HepG2 (cell line): ENCODE measurements at regions not wholly inside any gene's neighbourhood (a gene's known extent, or its start where the extent isn't known, plus 50 kb on each side); places are given as distances from the start of the nearest gene placed in this dataset.
"Not testable (repeated sequence)": the region's sequence is repeated elsewhere in the genome, so short reads cannot be mapped to it uniquely, and the experiment has no call there.

Source experiments
- ATAC-seq: fragments of 200-7000 bp; cut with Tn5 transposase; 3 replicates; pipeline ENCODE4 v1.9.1; 2020; ENCODE audit warnings: mild to moderate bottlenecking, moderate library complexity
- BruUV-seq: library from RNA; stranded (reverse); fragments of 400-500 nt; replicated peaks from 2 replicates; lab custom pipeline; 2021; lab: Mats Ljungman, UMichigan
- CTCF ChIA-PET: fragments of 300-600 bp; formaldehyde crosslinking; extraction: SDS; loops from one replicate; lab custom pipeline; 2021; ENCODE audit warnings: low total read pairs, inconsistent platforms, low intra/inter-chr PET ratio; lab: Yijun Ruan, JAX
- POLR2A ChIA-PET: fragments of 350-600 bp; sonication (Branson Sonifier 250); formaldehyde crosslinking; loops from one replicate; lab custom pipeline; 2020; ENCODE audit warnings: antibody characterized with exemption, inconsistent platforms; lab: Yijun Ruan, JAX
- DNase-seq: peaks from one replicate; pipeline ENCODE4 v3.0.0-alpha.2; 2015; ENCODE audit warnings: low spot score
- FAIRE-seq: peaks from 3 replicates; lab custom pipeline; 2011; peaks lifted over from hg19 to GRCh38; lab: Jason Lieb, UNC
- H2AFZ ChIP-seq: one replicate; pipeline ENCODE4 v1.6.1; 2011; ENCODE audit warnings: low read length, inconsistent platforms
- H3K27ac ChIP-seq: fragments of 300-600 bp; 3 replicates; pipeline ENCODE4 v1.8.0; 2011; ENCODE audit warnings: mixed run types, mild to moderate bottlenecking, mixed read lengths, low read length, inconsistent platforms; ENCODE audit not compliant: insufficient read depth; ENCODE audit errors: extremely low read length
- H3K27me3 ChIP-seq, 2 experiments: fragments of 200-600 bp in 1 of 2; 2 replicates in 1 of 2; 3 replicates in 1 of 2; pipeline versions ENCODE4 v1.6.0 to v1.8.0; 2011; ENCODE audit warnings: low read length in 2 of 2, mild to moderate bottlenecking in 2 of 2, moderate library complexity in 2 of 2, inconsistent platforms in 1 of 2; ENCODE audit not compliant: insufficient read depth in 2 of 2, control insufficient read depth in 1 of 2
- H3K36me3 ChIP-seq, 2 experiments: fragments of 200-600 bp in 1 of 2; replicated peaks in 1 of 2; 2 replicates in 1 of 2; 3 replicates in 1 of 2; pipeline versions ENCODE4 v1.5.1 to v1.8.0; 2011; ENCODE audit warnings: low read length in 2 of 2, inconsistent platforms in 1 of 2; ENCODE audit not compliant: insufficient read depth in 2 of 2, control insufficient read depth in 1 of 2
- H3K4me1 ChIP-seq: 2 replicates; pipeline ENCODE4 v1.5.1; 2012; ENCODE audit warnings: low read length, inconsistent platforms; ENCODE audit not compliant: insufficient read depth
- H3K4me2 ChIP-seq: 2 replicates; pipeline ENCODE4 v1.6.0; 2011; ENCODE audit warnings: low read depth, low read length, inconsistent platforms
- H3K4me3 ChIP-seq, 3 experiments: fragments of 200-600 bp in 1 of 3; sonication (generic), shearing (Covaris generic) in 1 of 3; replicated peaks in 1 of 3; 2 replicates each; pipeline ENCODE4 v1.5.1; 2011 to 2016; ENCODE audit warnings: low read length in 3 of 3, inconsistent platforms in 2 of 3, low read depth in 2 of 3, mild to moderate bottlenecking in 2 of 3, control low read depth in 1 of 3, mixed read lengths in 1 of 3; ENCODE audit not compliant: insufficient read depth in 1 of 3
- H3K79me2 ChIP-seq: one replicate; pipeline ENCODE4 v1.6.1; 2011; ENCODE audit warnings: low read length, inconsistent platforms; ENCODE audit not compliant: insufficient read depth
- H3K9ac ChIP-seq: 2 replicates; pipeline ENCODE4 v1.6.0; 2011; ENCODE audit warnings: mild to moderate bottlenecking, low read depth, low read length, inconsistent platforms; ENCODE audit not compliant: insufficient read depth
- H3K9me3 ChIP-seq: 2 replicates; pipeline ENCODE4 v1.5.1; 2012; ENCODE audit warnings: mild to moderate bottlenecking, low read length
- H4K20me1 ChIP-seq: 2 replicates; pipeline ENCODE4 v1.6.0; 2011; ENCODE audit warnings: inconsistent platforms, mild to moderate bottlenecking, low read length, moderate library complexity; ENCODE audit not compliant: insufficient read depth
- HNRNPK ChIP-seq: fragments of 200-400 bp; formaldehyde crosslinking; IDR thresholded peaks from 2 replicates; pipeline ENCODE4 v1.6.1; 2018; ENCODE audit warnings: low read length, low read depth, moderate library complexity, mild to moderate bottlenecking; ENCODE audit not compliant: poor library complexity, severe bottlenecking
- KLF11 ChIP-seq: IDR thresholded peaks from 2 replicates; pipeline ENCODE4 v1.6.1; 2016; ENCODE audit warnings: missing compliant biosample characterization
- MXD4 ChIP-seq: IDR thresholded peaks from 2 replicates; pipeline ENCODE4 v1.6.1; 2016; ENCODE audit warnings: mild to moderate bottlenecking, missing biosample characterization, missing genetic modification reagents
- PCBP1 ChIP-seq: fragments of 200-400 bp; formaldehyde crosslinking; IDR thresholded peaks from 2 replicates; pipeline ENCODE4 v1.6.1; 2017; ENCODE audit warnings: mild to moderate bottlenecking, low read depth, low read length, borderline replicate concordance
- TOE1 ChIP-seq: sonication (generic); formaldehyde crosslinking; IDR thresholded peaks from 2 replicates; pipeline ENCODE4 v1.4.0; 2020; ENCODE audit warnings: mild to moderate bottlenecking, missing genetic modification reagents
- ZNF510 ChIP-seq: sonication (generic); formaldehyde crosslinking; IDR thresholded peaks from 2 replicates; pipeline ENCODE4 v1.4.0; 2020; ENCODE audit warnings: low read depth, mild to moderate bottlenecking, missing genetic modification reagents
- ZNF530 ChIP-seq: sonication (generic); formaldehyde crosslinking; IDR thresholded peaks from 2 replicates; pipeline ENCODE4 v1.5.0; 2020; ENCODE audit warnings: low read depth, mild to moderate bottlenecking, missing genetic modification reagents
- WGBS: methylation state at CpG from one replicate; pipeline ENCODE4 v1.1.6; 2017; ENCODE audit warnings: low lambda C conversion rate; 5-methylcytosine and 5-hydroxymethylcytosine counted together
- in situ Hi-C: cut with HindIII; loops from 2 replicates; pipeline ENCODE4 v1.10.0; 2017; ENCODE audit warnings: low pct_unique_long_range_greater_than_20kb; ENCODE audit not compliant: extremely low pct_ligation_motif_present
- intact Hi-C: fragments of 100-400 bp; cut with micrococcal nuclease; formaldehyde crosslinking; loops from one replicate; pipeline ENCODE4 v1.10.0; 2022; ENCODE audit not compliant: unreplicated experiment

DNA sequence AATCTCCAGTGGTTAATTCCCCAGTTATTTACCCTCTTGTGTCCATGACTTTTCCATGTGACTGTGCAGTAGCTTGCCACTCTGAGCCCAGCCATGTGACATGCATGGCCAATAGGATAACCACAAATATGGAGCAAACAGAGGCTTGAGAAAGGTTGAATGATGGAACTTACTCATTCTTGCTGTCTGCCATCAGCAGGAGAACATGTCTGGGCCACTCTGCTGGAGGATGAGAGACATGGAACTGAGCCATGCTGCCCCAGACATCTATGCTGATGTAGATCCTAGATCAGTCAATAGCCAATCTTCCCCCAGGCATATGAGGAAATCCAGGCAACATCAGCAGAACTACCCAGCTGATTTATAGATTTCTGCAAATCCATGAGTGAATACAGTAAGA lies 992.3 kb upstream of the FANCL start (continued):
- TF ChIP-seq KLF11 (CRISPR knock-in tag) (no peak), TOE1 (no peak), ZNF510 (CRISPR knock-in tag) (no peak), MXD4 (no peak)

DNA sequence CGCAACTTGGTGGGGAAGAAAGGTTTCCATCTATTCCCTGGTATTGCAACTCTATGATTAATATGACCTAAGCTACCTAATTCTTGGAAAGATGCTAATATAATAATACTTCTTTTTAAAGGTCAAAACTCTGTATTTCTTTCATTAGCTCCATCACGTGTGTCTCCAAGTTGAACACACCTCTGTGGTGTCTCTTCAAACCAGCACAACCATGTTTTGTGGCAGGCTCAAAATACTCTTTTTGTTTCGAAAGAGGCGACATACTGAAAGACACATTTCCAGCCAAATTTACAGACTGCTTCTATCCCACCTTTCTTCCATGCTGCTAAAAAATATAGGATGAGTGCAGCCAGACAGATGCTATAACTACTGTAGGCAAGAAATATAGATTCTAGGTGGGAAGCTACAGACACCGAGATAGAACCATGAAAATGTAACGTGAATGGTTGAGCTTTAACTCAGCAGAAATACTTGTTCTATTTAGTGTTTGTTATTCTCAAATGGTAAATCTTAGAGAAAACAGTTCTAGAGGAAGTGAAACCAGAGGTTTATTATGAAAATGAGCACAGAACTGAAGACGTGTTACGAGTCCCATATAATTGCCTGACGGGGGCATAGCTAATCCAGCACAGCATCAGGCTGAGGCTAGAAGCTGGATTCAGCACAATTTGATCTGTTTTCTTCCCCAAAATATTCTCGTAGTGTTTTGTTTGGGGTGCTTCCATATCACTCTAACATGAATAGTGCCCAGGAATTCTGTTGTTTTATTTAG lies 991.5 kb upstream of the FANCL start:
- FAIRE-seq = no peak
- BruUV-seq = no TSS peak
- in situ Hi-C loops = no loop called here

DNA sequence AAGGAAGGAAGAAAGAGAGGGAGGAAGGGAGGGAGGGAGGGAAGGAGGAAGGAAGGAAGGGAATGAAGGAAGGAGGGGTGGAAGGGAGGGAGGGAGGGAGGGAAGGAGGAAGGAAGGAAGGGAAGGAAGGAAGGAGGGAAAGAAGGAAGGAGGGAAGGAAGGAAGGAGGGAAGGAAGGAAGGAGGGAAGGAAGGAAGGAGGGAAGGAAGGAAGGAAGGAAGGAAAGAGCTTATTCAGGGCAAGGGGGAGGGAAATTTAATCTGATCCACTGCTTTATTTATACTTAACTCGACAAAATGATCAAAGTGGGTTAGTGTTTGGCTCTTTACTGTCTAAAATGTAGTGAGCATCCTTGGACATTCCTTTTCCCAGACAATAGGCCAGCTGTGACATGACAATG lies 985.2 kb upstream of the FANCL start:
- BruUV-seq, DNase-seq, H4K20me1 ChIP-seq, H3K27me3 ChIP-seq, H3K9ac ChIP-seq, H3K79me2 ChIP-seq, H3K4me2 ChIP-seq, in situ Hi-C loops, POLR2A ChIA-PET, H2AFZ ChIP-seq, H3K27ac ChIP-seq, H3K4me3 ChIP-seq, ATAC-seq, intact Hi-C loops, FAIRE-seq, CTCF ChIA-PET, H3K36me3 ChIP-seq, H3K4me1 ChIP-seq, H3K9me3 ChIP-seq: not testable (repeated sequence)
- TF ChIP-seq PCBP1 (0 out of 2 replicates have a peak, but pooled peaks have one; percentile 79), HNRNPK (peak; percentile 88)
- 3% methylated on average over 1 of the region's 1 CpG for WGBS

More for the DNA sequence above, 991.5 kb upstream of the FANCL start:
- ChIA-PET CTCF (no interaction called here), POLR2A (no interaction called here)
- Histone ChIP-seq H3K4me1 (no peaks in the 10 kb centered on the region), H3K9ac (no peak overlapping the region), H3K79me2 (no peaks in the 10 kb centered on the region), H3K36me3 (no peaks in the 10 kb centered on the region), H3K4me3 (no peak overlapping the region)
- DNase-seq (no peak), ATAC-seq (no peak)
- 24% methylated on average over 10 of the region's 10 CpGs for WGBS
- TF ChIP-seq ZNF530 (CRISPR knock-in tag) = no peak
- TF ChIP-seq, all 625 proteins: peak for 0
- intact Hi-C loops = no loop called here
- Histone ChIP-seq H4K20me1 (no peaks in the 10 kb centered on the region), H2AFZ (no peak overlapping the region), H3K27ac (no peak overlapping the region), H3K4me2 (no peak overlapping the region), H3K9me3 (no peaks in the 10 kb centered on the region), H3K27me3 (no peaks in the 10 kb centered on the region)
